ENCODE measurements at regions not wholly inside any gene's neighbourhood (a gene's known extent, or its start where the extent isn't known, plus 50 kb on each side); places are given as distances from the start of the nearest gene placed in this dataset.
"Not testable (repeated sequence)": the region's sequence is repeated elsewhere in the genome, so short reads cannot be mapped to it uniquely, and the experiment has no call there.

DNA sequence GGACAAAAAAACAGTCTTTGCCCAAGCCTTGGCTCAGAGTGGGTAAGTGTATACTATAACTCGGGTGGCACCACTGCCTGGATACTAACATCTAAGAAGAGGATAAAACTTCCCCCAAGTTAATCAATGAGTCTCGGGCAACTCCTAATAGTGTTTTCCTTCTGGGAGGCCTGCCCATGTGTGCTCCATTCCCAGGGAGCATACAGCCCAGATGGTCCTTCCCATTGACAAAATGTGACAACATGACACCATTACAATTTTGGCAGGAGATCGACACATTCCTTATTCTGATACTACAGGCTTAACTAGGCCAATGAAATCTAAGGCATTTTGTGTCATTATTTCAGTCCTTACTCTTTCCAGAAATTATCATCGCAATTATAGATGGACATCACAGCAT, 52.7 kb upstream of the CRIM1 start:
- DNase-seq (ENCODE audit: low spot score), result no peak

DNA sequence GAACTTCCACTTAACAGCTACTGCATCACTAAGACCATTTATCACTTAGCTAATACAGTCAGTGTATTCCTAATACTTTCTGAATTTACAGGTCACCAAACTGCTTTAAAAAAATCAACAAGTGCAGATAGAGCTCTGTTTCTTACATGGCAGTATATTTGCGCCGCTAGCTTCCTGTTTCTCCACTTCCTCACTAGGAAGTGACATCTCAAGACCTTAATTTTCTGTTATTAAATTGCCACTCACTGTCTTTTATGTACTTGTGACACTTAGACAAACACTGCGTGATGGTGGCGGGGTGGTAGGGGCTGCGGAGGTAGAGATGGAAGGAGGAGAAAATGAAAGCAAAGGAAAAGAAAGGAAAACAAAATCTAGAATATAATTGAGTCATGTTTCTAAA, 53.7 kb upstream of the CRIM1 start:
- no peak for DNase-seq (ENCODE audit: low spot score)

DNA sequence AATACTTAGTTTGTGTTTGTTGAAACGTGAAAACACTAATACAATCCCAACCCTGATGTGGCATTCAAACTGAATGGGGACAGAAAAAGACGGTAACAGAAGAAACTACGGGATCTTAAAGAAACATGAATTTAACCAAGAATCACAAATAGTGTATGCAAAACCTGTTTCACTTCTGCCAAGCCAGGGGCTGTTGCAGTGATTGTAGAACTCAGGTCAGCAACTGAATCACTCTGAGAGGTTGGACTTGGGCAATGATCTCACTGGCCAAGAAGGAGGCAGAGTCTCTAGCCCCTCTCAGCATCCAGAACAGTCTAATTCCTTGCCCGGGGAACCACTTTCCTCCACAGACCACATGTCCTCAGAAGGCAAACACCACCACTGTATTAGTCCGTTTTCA, 54.9 kb upstream of the CRIM1 start:
- no peak for DNase-seq (ENCODE audit: low spot score)

DNA sequence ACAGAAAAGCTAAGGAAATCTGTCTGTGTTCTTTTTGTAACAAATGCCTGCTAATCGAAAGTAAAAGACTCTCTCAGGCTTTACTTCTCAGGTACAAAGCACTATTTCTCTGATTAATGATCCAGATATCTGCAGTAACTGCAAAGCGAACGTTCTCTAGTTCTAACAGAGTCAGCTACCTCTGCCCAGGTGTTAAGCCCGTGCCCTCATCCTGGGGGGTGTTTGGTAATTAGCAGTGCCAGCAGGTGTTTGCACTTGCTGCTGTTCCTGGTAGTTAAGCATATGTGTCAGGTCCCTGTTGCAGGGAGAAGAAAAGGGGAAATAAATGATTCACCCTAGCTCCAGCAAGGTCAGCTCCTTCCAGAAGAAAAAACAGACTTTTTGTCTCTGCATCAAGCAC, 58.8 kb upstream of the CRIM1 start:
- no peak for DNase-seq (ENCODE audit: low spot score)

DNA sequence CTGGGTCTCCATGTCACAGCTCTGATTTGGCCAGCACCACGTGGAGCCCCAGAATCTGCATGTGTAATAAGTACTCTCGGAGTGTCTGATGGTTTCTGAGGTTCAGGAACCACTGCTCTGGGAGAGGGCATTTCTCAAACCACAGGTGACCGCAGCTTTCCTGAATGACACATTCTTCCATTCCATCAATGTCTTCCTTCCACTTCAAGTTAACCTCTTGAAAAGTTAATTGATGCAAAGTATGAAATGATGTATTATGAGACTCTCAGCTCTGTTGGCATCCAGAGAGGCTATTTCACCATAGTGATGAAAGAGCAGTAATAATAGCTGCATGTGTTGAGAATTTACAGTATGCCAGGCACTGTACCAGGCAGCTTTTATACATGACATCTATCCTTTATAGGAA, 61.3 kb upstream of the CRIM1 start:
- DNase-seq (ENCODE audit: low spot score), result no peak

DNA sequence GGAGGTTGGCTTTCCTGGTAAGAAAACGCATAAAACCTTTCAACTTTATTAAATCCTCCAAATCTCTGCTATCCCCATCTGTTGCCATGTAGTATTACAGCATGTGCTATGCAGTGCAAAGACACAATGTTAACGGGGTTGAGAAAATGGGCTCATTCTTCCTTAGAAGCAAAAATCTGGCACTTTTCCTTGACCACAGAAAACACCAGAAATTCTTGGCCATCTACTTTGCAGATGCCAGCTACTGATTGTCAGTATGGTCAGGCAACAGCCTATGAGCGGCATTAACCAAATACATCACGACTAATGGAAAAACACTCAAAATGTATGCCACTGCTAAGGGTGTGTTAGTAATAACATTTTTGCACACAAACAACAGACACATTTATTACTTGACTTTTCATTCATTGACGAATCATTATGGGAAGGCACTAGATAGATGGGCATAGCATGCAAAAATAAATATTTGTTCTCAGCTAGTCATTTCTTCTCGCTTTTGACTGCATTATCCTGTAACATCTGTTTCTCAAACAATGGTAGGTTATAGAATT, 65.2 kb upstream of the CRIM1 start:
- DNase-seq (ENCODE audit: low spot score), result no peak

DNA sequence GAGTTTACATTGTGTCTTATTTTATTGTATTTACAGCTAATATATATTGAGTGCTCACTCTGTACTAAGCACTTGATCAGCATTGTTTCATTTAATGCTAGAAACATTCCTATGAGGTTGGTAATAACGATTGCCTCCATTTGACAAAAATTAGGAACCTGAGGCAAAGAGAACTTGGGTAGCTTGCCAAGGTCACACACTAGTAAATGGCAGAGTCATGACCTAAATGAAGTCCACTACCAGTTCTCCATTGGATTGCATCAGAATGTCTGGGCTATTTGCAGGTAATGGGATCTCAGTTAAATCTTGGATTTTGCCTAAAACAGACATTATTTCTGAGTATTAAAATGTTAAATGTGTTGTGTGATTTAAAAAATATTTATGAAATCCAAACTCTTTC, 65.8 kb upstream of the CRIM1 start:
- no peak for DNase-seq (ENCODE audit: low spot score)

DNA sequence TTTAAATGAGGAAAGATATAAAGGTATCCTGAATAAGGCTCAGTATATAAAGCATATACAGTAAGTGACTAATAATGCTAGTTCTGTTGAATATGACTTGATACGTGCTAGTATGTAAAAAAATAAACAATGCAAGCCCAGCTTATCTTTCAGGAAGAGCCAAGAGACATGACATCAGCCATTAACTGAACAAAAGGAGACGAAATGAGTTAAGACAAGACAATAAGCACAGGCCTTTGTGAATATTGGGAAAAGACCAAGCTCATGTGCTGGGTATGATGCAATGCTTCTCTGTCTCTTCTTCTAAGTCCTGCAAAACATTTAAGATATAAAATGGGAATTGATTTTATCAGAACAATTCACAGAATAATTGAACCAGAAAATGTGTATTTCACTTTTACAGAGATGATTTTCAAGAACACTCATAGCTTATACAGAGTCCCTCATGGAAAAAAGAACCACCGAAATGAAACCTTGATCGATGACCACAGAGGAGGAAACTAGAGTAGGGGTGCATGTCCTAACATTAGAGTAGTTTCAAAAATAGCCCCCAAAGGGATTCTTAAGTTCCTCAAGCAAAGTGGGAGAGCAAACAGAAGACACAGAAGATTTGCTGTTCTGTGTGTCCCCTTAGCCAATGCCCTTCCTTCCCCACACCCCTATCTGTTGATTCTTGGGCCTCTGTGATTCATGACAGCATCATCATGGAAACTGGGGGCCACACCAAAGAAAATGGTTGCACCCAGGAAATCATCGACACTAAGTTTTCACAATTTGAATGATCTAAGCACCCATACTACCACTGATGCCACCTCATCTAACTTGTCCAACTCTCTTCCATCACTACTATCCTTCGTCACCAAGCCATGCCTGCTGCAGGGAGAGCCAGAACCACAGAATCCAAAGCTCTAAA, 68.0 kb upstream of the CRIM1 start:
- DNase-seq (ENCODE audit: low spot score), result no peak

DNA sequence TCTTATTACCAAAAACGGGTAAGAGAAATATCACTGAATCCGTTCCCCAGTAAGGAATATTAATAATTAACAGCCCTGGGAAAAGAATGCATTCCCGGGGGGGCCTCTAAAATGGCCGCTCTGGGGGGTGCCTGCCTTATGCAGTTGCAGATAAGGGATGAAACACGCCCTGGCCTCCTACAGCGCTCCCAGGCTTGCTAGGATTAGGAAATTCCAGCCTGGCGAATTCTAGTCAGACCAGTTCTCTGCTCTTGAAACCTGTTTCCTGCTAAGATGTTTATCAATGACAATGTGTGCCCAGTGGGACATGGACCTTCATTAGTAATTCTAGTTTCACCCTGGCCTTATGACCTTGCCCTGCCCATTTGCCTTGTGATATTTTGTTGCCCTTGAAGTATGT, 76.1 kb upstream of the CRIM1 start:
- DNase-seq (ENCODE audit: low spot score), result not testable (repeated sequence)

DNA sequence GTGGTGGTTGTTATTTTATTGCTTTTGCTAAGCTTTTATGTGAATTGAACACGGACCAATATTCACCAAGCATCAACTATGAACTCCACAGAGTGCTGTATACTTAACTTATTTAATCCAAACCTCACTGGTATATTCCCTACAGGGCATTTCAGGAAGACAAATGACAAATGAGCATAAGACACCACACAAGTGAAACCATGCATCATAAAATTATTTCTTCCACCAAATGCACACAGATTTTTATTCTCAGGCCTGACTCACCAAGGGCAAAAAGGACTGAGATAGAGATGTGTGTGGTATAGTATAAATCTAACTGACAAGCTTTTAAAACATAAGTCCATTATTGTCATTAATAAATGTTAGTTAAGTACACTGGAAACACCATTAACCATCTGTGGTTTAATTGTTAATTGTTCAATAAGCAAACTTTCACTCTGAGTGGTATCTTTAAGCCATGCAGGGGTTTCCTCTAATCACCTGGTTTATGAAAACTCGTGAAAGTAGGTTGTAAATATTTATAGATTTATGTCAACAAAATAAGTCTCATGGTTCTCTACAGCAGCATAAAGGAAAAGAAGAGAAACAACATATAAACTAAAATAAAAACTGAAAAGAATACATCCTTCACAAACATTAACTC, 77.6 kb upstream of the CRIM1 start:
- DNase-seq (ENCODE audit: low spot score), result no peak

DNA sequence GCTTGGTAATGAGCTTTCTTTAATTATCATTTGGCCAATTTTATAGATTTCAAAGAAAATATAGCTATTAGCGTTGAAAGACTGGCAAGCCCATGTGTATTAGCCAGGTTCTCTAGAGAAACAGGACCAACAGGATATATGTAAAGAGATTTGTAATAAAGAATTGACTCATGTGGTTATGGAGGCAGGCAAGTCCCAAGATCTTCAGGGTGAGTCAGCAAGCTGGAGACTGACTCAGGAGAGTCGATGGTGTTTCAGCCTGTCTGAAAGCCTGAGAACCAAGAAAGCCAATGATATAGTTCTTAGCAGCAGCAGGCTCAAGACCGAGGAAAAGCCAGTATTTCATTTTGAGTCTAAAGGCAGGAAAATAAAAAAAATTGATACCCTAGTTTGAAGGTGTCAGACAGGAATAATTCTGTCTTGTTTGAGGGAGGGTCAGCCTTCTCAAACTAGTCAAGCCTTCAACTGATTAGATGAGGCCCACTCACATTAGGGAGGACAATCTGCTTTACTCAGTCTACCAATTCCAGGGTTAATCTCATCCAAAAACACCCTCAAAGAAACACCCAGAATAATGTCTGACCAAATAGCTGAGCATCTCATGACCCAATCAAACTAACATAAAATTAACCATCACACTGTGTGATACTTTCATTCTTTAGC, 78.3 kb upstream of the CRIM1 start:
- no peak for DNase-seq (ENCODE audit: low spot score)

DNA sequence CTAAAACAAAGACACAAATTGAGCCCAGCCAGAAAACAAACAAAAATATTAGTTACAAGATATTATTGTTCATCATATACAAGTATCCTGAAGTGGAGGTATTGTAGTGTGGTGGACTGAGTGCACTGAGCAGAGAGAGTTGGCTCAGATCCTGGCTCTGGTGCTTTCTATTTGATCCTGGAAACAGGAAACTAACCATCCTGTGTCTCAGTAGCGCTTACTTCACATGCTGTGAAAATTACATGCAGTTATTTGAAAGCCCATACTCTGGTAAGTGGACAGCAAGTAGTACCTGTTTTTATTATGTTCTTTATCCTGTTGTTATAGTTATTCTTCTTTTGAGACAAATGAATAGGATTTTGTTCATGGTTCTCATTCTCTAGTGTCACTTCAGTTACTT, 84.3 kb upstream of the CRIM1 start:
- DNase-seq (ENCODE audit: low spot score), result no peak

DNA sequence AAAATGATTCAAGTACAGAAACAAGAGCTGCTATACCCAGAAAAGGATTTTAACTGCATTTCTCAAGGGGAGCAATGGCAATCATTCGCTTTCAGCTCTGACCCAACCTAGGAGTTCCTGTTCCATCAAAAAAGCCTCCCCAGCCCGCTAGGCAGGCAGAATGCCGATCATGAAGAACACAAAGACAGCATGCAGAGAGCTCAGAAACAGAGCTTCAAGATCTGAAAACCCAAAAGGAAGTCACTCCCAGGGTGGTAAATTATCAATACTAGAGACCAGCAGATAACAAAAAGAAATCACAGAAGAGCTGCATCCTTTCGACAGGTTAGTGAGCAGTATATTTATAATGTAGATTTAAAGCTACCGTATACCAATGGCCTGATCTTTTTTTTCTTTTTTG, 84.8 kb upstream of the CRIM1 start:
- no peak for DNase-seq (ENCODE audit: low spot score)

DNA sequence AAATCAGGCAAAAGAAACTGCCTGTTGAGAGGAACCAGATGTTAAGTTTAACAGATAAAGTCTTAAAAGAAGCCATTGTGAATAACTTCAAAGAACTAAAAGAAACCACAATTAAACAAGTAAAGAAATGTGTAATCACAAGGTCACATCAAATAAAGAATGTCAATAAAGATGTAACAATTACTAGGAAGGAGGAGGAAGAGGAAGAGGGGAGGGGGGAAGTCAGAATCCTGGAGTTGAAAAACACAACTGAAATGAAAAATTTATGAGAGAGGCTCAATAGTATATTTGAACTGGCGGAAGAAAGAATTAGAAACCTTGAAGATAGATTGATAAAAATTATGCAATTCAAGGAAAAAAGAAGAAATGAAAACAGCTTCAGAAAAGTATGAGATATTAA, 88.4 kb upstream of the CRIM1 start:
- DNase-seq (ENCODE audit: low spot score), result no peak

DNA sequence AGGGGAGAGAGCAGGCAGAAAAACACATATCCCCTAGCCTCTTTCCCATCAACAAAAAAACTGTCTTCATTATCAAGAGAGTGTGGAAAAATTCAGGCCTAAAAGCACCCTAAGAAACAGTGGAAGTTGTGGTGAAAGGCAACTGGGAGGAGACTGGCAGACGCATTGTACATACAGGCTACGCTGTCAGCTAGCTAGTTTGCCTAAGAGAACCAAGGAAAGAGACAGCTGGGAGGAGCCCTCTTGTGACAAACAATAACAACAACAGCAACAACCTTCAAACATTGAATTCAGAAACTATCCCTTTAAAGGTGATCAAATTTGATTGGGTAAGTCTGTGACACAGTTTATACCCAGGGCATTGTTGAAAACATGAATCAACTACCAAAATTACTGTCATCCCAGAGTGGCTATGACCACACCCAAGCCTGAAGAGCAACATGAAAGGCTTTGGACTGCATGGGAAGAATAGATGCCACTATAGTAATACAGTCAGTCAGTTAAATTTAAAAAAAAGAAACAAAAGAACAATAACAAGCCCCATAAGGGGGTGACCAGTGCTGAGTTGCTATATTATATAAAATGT, 88.9 kb upstream of the CRIM1 start:
- DNase-seq (ENCODE audit: low spot score), result no peak

DNA sequence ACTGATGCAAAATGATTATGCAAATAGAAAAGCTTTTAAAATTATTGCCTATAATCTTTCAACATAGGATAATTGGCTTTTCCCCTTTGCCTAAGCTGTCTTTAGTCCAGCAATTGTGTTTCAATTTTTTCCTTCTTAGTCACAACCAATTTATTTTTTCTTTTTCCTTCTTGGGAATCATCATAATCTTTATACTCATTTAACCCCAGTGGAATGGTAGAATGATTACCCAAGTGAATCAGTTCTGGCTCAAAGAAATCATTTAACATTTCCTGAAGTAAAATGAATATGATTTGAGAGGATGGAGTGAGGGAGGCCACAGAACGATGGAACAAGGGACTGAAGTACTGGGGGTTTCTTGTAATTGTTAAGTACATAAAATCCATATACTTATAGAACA, 93.0 kb upstream of the CRIM1 start:
- DNase-seq (ENCODE audit: low spot score), result no peak

DNA sequence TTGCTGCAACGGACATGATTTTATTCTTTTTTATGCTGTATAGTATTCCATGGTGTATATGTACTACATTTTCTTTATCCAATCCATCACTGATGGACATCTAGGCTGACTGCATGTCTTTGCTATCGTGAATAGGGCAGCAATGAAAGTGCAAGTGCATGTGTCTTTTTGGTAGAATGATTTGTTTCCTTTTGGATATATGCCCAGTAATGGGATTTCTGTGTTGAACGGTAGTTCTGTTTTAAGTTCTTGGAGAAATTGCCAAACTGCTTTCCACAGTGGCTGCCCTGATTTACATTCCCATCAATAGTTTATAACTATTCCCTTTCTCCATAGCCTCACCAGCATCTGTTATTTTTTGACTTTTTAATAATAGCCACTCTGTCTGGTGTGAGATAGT, 99.7 kb upstream of the CRIM1 start:
- no peak for DNase-seq (ENCODE audit: low spot score)

DNA sequence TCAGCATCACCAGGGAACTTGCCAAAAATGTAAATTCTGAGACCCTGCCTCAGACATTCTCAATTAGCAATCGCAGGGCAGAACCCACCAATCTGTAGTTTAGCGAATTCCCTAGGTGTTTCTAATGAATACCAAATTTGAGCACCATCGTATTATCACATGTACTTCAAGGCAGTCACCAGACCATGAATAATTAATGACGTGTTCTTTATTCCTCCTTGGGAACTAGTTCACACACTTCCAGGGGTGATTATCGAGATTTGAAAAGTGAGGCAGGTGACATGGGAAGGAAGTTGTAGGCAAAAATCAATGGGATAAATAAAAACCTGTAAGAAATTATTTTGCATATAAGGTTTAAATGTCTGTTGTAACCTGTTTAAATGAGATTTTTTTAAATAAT, 102.5 kb upstream of the CRIM1 start:
- DNase-seq (ENCODE audit: low spot score), result no peak

DNA sequence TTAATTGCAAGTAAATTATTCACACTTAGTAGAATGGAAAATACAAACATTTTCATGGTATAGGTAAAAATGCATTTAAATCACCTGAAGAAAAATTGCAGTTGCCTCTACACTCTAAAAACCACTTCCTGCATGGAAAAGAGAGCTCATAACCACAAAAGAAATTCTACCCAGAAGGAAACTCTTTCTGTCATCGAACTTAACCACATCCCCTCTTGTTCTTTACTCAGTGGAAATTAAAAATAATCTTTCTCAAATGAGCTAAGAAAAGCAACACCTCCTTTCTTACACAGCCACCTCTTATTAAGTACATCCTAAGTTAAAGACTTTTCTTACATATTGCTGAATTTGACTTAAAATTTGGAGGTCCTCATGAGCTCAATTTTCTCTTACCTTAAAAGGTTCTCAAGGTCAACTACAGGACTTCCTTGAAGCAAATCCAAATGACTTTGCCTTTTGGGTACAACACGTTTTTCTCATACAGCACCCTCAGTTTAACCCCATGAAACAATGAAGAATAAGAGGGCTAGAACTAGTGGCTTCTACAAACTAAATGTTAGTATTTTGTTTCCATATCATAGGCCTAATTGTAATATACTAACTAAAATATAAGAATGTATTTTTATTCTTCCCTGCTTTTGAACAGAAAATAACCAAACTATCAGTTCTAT, 109.1 kb upstream of the CRIM1 start:
- DNase-seq (ENCODE audit: low spot score), result no peak

DNA sequence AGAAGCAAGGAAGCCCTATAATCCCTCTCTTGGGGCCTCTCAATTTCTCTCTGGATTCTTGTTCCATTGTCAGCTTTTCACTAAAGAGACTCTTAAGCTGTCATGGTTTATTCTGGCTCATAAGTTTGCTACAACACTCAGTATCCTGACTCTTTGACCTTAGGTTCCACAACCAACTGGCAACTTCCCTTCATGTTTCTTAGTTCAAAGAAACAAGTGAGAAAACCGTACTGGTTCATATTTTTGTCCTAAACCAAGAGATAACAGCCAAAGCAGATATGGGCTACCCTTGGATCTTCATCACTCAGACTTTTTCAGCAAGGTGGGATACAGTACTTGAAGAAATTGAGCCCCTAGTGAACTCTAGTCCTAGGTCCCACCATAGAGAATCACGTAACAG, 109.9 kb upstream of the CRIM1 start:
- DNase-seq (ENCODE audit: low spot score), result no peak

DNA sequence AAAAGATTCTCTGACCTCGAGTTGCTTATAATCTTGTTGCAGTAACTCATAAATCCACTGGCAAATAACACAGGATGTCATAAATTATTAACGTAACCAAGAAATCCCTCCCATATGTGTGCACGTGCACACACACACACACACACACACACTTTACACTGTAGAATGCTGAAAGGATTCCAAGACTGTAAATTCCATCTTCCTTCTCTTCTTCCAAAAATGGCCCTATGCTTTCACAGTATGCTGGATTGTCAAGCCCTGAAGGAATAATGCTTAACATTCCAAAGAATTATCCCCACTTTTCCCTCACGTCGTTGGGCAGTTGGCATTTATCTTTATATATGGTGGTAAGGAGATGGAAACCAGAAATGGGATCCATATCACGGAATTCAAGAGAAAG, 117.5 kb upstream of the CRIM1 start:
- no peak for DNase-seq (ENCODE audit: low spot score)

DNA sequence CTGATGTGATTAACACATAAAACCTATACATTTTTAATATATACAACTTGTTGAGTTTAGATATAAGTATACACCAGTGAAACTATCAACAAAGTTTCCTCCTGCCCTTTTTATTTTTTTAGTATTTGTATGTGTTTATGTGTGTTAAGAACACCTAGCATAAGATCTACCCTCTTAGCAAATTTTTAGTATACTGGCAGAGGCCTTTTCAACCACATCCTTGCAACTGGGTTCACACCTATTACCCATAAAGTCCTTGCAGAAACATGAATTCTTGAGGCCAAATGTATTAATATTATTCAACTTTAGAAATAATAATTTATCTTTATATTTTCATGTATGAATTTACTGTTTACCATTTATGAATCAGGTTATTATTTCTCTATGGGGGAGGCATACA, 119.7 kb upstream of the CRIM1 start:
- no peak for DNase-seq (ENCODE audit: low spot score)

Data from COLO829 (cell line).